Bronchial epithelial cell (primary cell): ENCODE measurements at regions not wholly inside any gene's neighbourhood (a gene's known extent, or its start where the extent isn't known, plus 50 kb on each side); places are given as distances from the start of the nearest gene placed in this dataset.

Experiments
- DNase-seq: peaks from one replicate; pipeline ENCODE4 v3.0.0-alpha.2; 2010; ENCODE audit warnings: low read depth
- FAIRE-seq: peaks from 2 replicates; lab custom pipeline; 2011; peaks lifted over from hg19 to GRCh38; lab: Jason Lieb, UNC
- H3K27me3 ChIP-seq: 2 replicates; pipeline ENCODE4 v1.5.1; 2011; ENCODE audit warnings: low read length; ENCODE audit not compliant: control insufficient read depth, insufficient read depth
- H3K36me3 ChIP-seq: 2 replicates; pipeline ENCODE4 v1.5.1; 2011; ENCODE audit warnings: low read length; ENCODE audit not compliant: control insufficient read depth, insufficient read depth
- H3K4me3 ChIP-seq: 2 replicates; pipeline ENCODE4 v1.5.1; 2011; ENCODE audit warnings: mild to moderate bottlenecking, low read depth, low read length, control low read depth
- TF ChIP-seq, protein P1 (sequence below): IDR thresholded peaks from 2 replicates; pipeline ENCODE4 v1.5.1; 2011; ENCODE audit warnings: mild to moderate bottlenecking, moderate library complexity, low read length, control low read depth, inconsistent platforms; ENCODE audit not compliant: insufficient read depth, severe bottlenecking

DNA sequence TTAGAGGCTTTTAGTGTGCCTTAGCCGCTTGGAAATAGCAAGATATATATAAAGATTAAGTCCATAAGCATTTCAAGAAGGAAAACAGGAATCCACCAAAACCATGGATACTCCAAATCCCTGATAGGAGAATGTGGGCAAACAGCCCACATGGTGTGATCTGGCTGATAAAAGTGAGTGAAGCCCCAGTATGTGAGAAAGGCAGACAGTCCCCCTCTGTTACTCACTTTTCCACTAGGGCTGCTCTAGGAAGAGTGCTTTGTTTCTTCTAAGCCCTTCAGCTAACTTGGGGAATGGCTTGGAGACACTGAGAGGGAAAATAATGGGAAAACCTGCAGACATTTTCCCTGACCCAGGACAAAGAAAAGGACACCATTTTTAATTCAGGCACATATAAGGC lies 802.3 kb upstream of the PRR20A start:
- no peak for FAIRE-seq
- Histone ChIP-seq H3K36me3 (no peaks in the 10 kb centered on the region), H3K4me3 (no peak overlapping the region), H3K27me3 (no peaks in the 10 kb centered on the region)
- TF ChIP-seq, protein P1, sequence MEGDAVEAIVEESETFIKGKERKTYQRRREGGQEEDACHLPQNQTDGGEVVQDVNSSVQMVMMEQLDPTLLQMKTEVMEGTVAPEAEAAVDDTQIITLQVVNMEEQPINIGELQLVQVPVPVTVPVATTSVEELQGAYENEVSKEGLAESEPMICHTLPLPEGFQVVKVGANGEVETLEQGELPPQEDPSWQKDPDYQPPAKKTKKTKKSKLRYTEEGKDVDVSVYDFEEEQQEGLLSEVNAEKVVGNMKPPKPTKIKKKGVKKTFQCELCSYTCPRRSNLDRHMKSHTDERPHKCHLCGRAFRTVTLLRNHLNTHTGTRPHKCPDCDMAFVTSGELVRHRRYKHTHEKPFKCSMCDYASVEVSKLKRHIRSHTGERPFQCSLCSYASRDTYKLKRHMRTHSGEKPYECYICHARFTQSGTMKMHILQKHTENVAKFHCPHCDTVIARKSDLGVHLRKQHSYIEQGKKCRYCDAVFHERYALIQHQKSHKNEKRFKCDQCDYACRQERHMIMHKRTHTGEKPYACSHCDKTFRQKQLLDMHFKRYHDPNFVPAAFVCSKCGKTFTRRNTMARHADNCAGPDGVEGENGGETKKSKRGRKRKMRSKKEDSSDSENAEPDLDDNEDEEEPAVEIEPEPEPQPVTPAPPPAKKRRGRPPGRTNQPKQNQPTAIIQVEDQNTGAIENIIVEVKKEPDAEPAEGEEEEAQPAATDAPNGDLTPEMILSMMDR, result no peak
- DNase-seq, result no peak

DNA sequence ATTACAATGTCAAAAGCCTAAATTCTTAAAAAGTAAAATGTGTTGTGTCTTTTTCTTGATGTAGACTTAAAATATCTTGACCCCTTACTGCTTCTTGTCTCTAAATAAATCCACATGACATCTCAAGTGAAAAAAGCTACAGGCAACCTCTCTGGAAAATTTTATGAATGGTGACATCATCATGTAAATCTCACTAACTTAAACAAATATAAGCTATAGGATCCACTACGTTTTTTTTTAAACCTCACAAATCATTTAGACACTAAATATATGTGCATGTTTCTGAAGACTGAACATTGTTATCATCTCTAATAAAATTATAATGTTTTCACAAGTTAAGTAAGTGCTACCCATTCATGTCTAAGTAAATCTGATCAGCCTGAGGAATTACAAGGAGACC lies 793.7 kb upstream of the PRR20A start:
- DNase-seq (no peak), FAIRE-seq (no peak)
- TF ChIP-seq, protein P1, result no peak
- Histone ChIP-seq H3K36me3 (no peaks in the 10 kb centered on the region), H3K27me3 (no peaks in the 10 kb centered on the region), H3K4me3 (no peak overlapping the region)

DNA sequence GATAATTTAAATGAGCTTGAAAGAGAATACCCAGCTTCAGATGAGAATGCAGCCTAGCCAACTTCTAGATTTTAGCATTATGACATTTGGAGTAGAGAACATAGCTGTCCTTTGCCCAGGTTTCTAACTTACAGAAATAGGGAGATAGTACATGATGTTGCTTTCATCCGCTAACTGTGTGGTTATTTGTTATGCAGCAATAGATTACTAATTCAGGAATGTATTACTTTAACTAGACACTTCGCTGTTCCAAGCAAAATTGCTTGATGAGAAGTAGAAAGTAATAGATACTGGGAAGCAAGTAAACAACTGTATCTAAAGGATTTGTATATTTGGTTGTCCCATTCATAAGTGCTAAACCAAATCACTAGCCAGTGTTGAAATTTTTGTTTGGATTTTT lies 790.9 kb upstream of the PRR20A start:
- H3K4me3 ChIP-seq, result no peak overlapping the region
- H3K27me3 ChIP-seq, result no peaks in the 10 kb centered on the region
- TF ChIP-seq, protein P1, result no peak
- no peak for FAIRE-seq
- DNase-seq, result no peak
- no peaks in the 10 kb centered on the region for H3K36me3 ChIP-seq

DNA sequence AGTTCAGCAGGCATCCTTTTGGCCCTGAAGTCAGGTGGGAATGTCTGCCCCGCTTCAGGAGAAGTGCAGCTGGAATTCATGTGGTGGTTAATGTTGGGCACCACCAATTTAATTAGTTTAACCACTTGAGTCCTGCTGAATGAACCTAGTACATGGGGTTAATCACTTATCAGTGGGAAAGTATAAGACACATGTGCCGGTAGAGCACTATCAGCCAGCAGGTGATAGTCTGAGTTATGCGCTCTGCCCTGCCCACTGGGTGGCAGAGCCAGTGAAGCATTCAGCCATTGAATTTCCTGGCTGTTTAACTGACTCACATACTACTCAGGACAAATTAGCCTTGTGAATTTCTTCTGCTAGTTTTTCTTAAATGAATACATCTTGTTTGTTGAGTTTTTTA lies 789.7 kb upstream of the PRR20A start:
- TF ChIP-seq, protein P1, result peak; percentile 47
- Histone ChIP-seq H3K4me3 (no peak overlapping the region), H3K27me3 (no peaks in the 10 kb centered on the region), H3K36me3 (no peaks in the 10 kb centered on the region)
- DNase-seq (peak; percentile 75), FAIRE-seq (no peak)

DNA sequence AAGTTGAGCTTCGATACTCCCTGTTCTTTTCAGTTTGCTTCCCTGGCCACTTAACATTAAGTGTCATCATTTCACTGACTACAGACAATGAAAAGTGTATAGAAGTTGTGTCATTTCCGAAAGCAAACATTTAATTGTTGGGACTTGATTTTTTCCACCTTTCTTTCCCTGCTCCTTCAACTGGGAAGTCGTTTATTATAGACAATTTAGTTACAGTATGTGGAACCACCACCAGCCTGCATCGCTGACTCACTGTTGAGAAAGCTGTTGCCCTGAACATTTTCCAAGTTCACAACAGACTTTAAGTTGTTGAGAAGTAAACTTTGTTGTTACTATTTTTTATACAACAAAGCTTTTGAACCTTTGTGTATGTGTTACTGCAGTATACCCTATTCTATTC lies 788.4 kb upstream of the PRR20A start:
- TF ChIP-seq, protein P1, result no peak
- DNase-seq, result peak; percentile 82

DNA sequence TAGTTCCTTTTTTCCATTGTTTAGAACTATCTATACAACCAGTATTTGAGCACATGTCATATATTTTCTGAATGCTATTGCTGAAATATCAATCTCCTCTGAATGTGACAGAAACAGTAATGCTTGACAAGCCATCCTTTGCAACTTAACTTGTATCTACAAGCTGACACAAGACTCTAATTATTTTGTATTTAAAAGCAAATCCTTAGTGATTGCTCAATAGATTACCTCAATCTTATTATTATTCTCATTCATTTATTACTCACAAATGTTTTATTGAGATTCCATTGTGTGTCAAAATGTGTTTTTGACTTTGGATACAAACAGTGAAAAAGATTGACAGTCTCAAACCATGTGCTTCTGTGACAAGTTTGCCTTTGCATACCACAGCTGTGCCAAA lies 787.8 kb upstream of the PRR20A start:
- H3K27me3 ChIP-seq, result no peaks in the 10 kb centered on the region
- DNase-seq, result peak; percentile 79
- TF ChIP-seq, protein P1, result no peak
- no peak for FAIRE-seq
- H3K36me3 ChIP-seq, result no peaks in the 10 kb centered on the region
- no peak overlapping the region for H3K4me3 ChIP-seq

More for the DNA sequence above, 788.4 kb upstream of the PRR20A start:
- Histone ChIP-seq H3K4me3 (no peak overlapping the region), H3K36me3 (no peaks in the 10 kb centered on the region), H3K27me3 (no peaks in the 10 kb centered on the region)
- FAIRE-seq, result no peak
